ENCODE measurements at regions not wholly inside any gene's neighbourhood (a gene's known extent, or its start where the extent isn't known, plus 50 kb on each side); places are given as distances from the start of the nearest gene placed in this dataset.
A peak's percentile ranks its signal among the peaks of the same experiment; 100 is the strongest.

GRCh38 chr6:71376830-71377229, 88.2 kb downstream of the OGFRL1 start:
- no peak for TF ChIP-seq CTCF (IDR thresholded peaks at IDR 0.05; ENCODE audit: control insufficient read depth, insufficient read depth, low read depth, low read length, missing control alignments)
- no peak for DNase-seq (ENCODE audit: low read depth)
- no peak overlapping the region for H3K4me3 ChIP-seq (ENCODE audit: control insufficient read depth, low read depth, low read length)

- no peak for DNase-seq (ENCODE audit: low read depth)
- no peak overlapping the region for H3K4me3 ChIP-seq (ENCODE audit: control insufficient read depth, low read depth, low read length)
- TF ChIP-seq CTCF (IDR thresholded peaks at IDR 0.05; ENCODE audit: control insufficient read depth, insufficient read depth, low read depth, low read length, missing control alignments) = no peak
Observed at GRCh38 chr6:71383476-71383875, 94.9 kb downstream of the OGFRL1 start.

- no peak for DNase-seq (ENCODE audit: low read depth)
- no peak overlapping the region for H3K4me3 ChIP-seq (ENCODE audit: control insufficient read depth, low read depth, low read length)
- peak; percentile 49 for TF ChIP-seq CTCF (IDR thresholded peaks at IDR 0.05; ENCODE audit: control insufficient read depth, insufficient read depth, low read depth, low read length, missing control alignments)
Observed at GRCh38 chr6:71383901-71384489, 95.4 kb downstream of the OGFRL1 start.

GRCh38 chr6:71385111-71385822, 96.7 kb downstream of the OGFRL1 start:
- TF ChIP-seq CTCF (IDR thresholded peaks at IDR 0.05; ENCODE audit: control insufficient read depth, insufficient read depth, low read depth, low read length, missing control alignments) = no peak
- DNase-seq (ENCODE audit: low read depth) = no peak
- H3K4me3 ChIP-seq (ENCODE audit: control insufficient read depth, low read depth, low read length) = no peak overlapping the region

GRCh38 chr6:71386215-71386614, 97.6 kb downstream of the OGFRL1 start:
- no peak for DNase-seq (ENCODE audit: low read depth)
- H3K4me3 ChIP-seq (ENCODE audit: control insufficient read depth, low read depth, low read length) = no peak overlapping the region
- TF ChIP-seq CTCF (IDR thresholded peaks at IDR 0.05; ENCODE audit: control insufficient read depth, insufficient read depth, low read depth, low read length, missing control alignments) = no peak

GRCh38 chr6:71387179-71387578, 98.6 kb downstream of the OGFRL1 start:
- H3K4me3 ChIP-seq (ENCODE audit: control insufficient read depth, low read depth, low read length) = no peak overlapping the region
- no peak for TF ChIP-seq CTCF (IDR thresholded peaks at IDR 0.05; ENCODE audit: control insufficient read depth, insufficient read depth, low read depth, low read length, missing control alignments)
- DNase-seq (ENCODE audit: low read depth) = peak; percentile 61

All from AG09309 (cell line).